ENCODE measurements at regions not wholly inside any gene's neighbourhood (a gene's known extent, or its start where the extent isn't known, plus 50 kb on each side); places are given as distances from the start of the nearest gene placed in this dataset.

DNA sequence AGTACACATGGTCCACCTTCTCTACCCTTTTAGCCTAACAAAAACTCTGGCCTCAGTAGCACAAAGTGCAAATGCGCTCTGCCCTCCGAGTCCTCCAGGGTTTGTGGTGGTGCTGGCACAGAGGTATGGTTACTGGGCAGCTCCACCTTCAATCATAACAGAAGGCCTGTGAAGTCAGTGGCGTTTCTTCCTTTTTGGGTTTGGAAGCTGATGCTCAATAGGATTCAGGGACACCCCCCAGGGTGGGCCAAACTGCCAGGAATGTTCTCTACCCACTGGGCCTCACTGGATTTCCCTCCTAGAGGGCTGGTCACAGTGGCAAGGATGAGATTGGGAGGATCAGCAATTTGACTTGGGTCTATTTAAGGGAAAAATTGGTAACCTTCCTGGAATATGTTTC is 286.1 kb upstream of the FOXQ1 start:
- TF ChIP-seq POLR2A (IDR thresholded peaks at IDR 0.05; ENCODE audit: low read length) (no peak), GATA1 (IDR thresholded peaks at IDR 0.05; ENCODE audit: low read depth, low read length) (no peak)

DNA sequence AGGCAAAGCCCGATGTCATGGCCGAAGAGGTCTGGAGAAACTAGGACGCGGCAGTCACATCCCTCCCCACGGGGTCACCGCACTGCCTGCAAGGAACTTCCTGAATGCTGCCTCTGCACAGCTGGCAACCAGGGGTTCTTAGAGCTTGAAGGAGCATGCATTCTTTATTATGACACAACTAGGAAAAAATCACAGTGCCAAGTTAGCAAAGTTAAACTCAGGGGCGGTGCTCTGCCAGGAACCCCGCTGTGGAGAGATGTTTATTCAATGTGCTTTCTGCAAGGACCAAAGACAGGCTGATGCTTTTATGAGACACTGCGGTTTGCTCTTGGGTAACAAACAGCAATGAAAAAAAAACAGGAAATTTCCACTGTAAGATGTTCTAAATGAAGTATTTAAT is 287.3 kb upstream of the FOXQ1 start:
- no peak for TF ChIP-seq POLR2A (IDR thresholded peaks at IDR 0.05; ENCODE audit: low read length)
- no peak for TF ChIP-seq GATA1 (IDR thresholded peaks at IDR 0.05; ENCODE audit: low read depth, low read length)
- DNase-seq, result no peak

More for the DNA sequence above, 286.1 kb upstream of the FOXQ1 start:
- DNase-seq, result no peak

DNA sequence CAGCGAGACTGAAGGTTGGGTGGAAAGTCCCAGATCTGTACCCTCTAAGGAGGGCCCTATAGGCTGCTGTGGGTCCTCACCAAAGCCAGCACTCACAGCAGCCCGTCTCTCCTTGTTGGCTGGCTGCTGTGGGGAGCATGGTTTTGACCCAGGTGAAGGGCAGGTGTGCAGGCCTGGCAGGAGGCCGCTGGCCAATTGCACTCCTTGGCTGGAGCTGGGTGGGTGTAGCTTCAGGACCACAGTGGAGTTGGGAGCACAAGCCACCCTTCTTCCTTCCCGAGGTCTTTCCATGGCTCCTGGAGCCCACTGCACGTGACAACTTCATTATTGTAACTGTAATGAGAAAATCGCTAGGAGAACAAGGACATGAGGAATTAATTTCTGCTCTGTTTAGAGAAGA is 287.7 kb upstream of the FOXQ1 start:
- TF ChIP-seq GATA1 (IDR thresholded peaks at IDR 0.05; ENCODE audit: low read depth, low read length), result no peak
- no peak for TF ChIP-seq POLR2A (IDR thresholded peaks at IDR 0.05; ENCODE audit: low read length)
- no peak for DNase-seq

DNA sequence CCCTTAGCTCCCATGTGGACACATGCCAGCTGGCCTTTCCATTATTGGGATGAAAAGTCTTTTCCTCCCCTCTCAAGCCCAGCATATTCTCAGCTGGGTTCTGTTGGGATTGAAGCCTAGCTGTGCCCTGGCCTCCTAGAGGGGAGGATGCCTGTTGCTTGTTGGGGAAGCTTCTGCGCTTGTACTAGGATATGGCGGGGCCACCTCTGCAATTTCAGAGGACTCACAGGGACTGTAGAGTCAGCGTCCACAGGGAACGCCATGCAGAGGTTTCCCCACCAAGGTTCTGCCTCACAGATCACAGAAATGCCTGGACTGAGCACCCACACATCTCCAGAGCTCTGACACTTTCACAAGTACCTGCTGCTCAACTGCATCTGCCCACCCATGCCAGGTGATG is 288.7 kb upstream of the FOXQ1 start:
- DNase-seq, result no peak
- TF ChIP-seq GATA1 (IDR thresholded peaks at IDR 0.05; ENCODE audit: low read depth, low read length) (no peak), POLR2A (IDR thresholded peaks at IDR 0.05; ENCODE audit: low read length) (no peak)

DNA sequence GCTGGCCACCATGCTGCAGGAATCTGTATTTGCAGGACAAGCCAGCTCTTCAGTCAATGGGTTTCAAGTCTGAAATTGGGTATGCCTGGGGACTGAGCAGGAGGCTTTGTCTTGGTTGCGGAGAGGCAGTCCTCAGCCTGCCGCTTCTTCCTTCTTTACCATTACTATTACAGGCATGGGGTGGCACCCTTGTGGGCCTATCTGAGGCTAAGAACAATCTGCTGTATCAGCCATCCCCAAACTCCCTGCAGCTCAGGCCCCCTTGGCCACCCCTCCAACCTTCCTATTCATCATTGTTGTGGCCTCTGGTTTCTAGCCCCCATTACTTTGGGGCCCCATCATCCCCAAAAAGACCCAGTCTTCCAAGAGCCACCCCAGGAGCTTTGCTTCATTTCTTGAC is 289.2 kb upstream of the FOXQ1 start:
- TF ChIP-seq GATA1 (IDR thresholded peaks at IDR 0.05; ENCODE audit: low read depth, low read length), result no peak
- TF ChIP-seq POLR2A (IDR thresholded peaks at IDR 0.05; ENCODE audit: low read length), result no peak
- DNase-seq, result no peak

DNA sequence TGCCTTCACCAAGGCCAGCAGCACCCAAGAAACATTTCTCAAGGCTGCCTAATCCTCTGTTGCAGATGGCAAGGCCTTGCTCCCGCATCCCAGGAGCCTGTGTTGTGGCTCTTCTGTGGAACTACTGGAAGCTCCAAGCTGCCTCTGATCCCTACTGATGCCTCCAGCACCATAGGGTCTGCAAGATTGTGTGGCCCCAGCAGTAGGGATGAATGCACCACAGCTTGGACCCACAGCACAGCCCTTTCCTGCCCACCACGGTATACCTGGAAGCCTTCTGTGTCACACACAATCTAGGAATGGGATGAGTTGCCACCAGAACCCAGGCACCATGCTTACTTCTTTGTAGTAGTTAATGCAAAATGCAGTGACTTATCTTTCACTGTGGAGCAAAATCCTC is 291.1 kb upstream of the FOXQ1 start:
- TF ChIP-seq POLR2A (IDR thresholded peaks at IDR 0.05; ENCODE audit: low read length) (no peak), GATA1 (IDR thresholded peaks at IDR 0.05; ENCODE audit: low read depth, low read length) (no peak)

DNA sequence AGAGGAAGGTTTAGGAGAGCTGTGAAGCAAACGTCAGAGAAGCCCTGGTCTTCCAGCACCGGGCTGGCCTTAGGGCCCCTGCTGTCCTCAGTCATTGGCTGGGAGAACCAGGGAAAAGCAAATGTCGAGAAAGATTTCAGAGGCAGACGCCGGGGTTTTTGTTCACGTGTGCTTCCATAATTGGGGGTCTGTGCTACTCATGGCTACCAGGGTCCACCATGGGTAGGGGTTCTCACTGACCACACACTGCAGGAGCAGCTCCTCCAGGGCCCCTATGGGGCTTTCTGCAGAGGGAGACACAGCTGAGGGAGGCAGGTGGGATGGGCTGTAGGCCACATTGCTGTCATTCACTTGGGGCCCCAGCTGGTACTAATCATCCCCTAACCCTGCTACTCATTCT is 291.8 kb upstream of the FOXQ1 start:
- DNase-seq, result no peak
- no peak for TF ChIP-seq POLR2A (IDR thresholded peaks at IDR 0.05; ENCODE audit: low read length)
- TF ChIP-seq GATA1 (IDR thresholded peaks at IDR 0.05; ENCODE audit: low read depth, low read length), result no peak

More for the DNA sequence above, 291.1 kb upstream of the FOXQ1 start:
- DNase-seq, result no peak

DNA sequence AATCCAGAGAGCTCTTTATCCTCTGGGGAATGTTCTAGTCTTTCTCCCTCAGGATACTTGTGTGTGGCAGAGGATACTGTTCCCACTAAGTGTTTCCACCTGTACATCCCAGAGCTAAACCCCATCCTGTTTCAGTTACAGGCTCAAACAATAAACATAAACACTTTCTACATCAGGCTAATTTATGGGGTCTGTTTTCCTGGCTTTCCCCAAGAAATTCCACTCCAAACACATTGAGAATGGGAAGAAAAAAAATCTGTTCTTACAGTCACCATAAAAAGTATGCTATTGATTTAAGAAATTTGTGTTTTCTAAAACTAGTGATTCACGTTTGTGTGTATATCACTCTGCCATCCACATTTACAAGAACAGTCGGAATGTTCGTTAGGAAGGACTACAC is 293.9 kb upstream of the FOXQ1 start:
- TF ChIP-seq GATA1 (IDR thresholded peaks at IDR 0.05; ENCODE audit: low read depth, low read length) (no peak), POLR2A (IDR thresholded peaks at IDR 0.05; ENCODE audit: low read length) (no peak)

DNA sequence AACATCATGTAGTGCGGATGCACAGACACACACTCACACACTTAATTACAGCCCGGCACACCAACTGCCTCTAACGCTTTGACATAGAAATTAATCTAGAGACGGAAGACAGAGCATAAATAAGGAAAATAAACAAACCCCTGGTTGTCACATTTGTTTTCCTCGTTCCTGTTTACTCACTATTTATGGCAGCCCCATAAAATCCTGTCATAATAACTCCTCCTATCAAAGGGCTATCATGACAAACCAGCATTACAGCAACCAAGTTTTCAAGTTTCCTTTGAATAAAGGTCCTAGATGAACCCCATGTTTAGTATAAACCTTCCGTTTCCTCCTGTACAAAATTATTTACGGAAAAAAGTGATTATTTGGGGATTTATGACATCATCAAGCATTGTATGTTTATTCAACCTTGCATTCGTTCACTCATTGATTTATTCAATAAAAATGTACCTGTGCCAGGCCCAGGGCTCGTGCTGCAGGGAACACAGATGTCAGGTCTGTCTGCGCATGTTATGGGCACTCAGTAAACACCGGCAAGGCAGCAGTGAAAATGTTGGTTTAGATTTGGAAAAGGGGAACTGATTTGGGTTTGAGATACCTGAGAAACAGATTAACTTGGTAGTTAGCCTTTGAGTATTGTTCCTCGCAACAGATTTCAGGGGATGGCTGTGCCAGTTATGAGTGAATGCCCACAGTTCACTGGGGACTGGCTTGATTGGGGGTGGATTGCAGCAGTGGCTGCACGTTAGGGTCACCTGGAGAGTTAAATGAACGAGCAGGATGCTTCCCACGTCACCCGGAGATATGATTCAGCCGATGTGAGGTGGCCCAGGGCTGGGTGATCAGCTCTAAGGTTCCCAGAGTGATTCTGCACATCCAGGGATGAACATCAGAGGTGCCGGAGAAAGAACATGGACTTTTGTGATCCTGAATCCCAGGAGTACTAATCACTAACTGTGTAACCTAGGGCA is 295.3 kb upstream of the FOXQ1 start:
- TF ChIP-seq POLR2A (IDR thresholded peaks at IDR 0.05; ENCODE audit: low read length) (no peak), GATA1 (IDR thresholded peaks at IDR 0.05; ENCODE audit: low read depth, low read length) (no peak)
- no peak for DNase-seq

More for the DNA sequence above, 293.9 kb upstream of the FOXQ1 start:
- DNase-seq, result no peak

DNA sequence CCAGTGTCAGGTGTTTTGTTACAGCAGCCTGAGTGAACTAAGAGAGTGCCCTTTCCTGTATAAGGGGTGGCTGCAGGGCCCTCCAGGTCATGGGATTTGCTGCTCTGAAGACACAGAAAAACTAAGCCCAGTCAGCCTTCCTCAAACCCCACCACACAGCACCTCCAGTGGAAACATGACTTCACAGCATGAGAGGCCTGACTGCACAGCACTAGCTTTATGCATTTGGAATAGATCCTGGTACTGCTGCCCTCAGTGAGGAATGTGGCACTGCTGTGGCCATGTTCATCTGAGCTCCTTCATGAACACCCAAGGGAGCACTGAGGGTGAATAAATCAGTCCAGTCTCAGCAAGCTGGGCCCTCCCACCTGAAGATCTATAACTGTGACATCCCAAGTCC is 296.1 kb upstream of the FOXQ1 start:
- no peak for DNase-seq
- TF ChIP-seq GATA1 (IDR thresholded peaks at IDR 0.05; ENCODE audit: low read depth, low read length) (no peak), POLR2A (IDR thresholded peaks at IDR 0.05; ENCODE audit: low read length) (no peak)

DNA sequence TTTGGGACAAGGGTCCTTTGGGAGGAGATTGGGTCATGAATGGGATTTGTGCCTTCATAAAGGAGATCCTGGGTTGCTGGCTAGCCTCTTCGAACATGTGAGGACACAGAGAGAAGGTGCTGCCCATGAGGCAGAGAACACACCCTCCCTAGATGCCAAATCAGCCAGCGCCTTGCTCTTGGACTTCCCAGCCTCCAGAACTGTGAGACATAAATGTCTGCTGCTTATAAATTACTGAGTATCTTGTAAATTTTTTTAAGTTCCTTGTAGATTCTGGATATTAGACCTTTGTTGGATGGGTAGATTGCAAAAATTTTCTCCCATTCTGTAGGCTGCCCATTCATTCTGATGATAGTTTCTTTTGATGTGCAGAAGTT is 297.5 kb upstream of the FOXQ1 start:
- TF ChIP-seq POLR2A (IDR thresholded peaks at IDR 0.05; ENCODE audit: low read length) (no peak), GATA1 (IDR thresholded peaks at IDR 0.05; ENCODE audit: low read depth, low read length) (no peak)
- no peak for DNase-seq

DNA sequence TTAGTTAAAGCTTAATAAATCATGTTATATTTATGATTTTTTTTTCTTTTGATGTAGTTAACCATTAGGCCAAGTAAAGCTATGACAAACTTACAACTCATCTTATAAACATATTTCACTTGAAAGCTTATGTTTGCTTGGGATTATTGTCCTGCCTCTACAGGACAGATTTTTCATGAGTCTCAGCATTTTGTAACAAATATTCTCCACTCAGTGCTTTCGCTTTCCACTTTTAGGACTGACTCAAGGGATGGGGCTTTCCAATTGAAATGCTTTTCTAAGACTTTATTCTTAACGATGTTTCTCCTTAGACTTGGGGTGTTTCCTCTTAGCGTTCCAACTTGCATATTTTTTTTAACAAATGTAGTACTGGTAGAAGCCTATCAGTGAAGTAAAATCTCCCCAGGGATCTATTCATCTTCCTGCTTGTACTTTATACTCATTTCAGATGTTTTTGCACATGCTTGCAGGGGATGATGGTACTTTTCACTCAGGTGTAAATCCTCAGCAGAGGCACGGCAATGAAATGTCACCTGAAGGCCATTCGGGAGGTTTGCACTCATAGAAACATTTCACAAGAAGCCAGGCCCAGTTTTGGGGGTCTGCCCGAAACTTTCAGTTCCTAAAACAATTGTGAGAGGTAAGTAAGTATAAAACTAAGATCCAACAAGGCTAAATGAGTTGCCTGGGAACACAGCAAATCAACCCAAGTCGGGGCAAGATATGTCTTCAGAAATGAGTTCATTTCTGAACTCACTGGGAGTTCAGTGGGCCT is 298.1 kb upstream of the FOXQ1 start:
- TF ChIP-seq POLR2A (IDR thresholded peaks at IDR 0.05; ENCODE audit: low read length) (no peak), GATA1 (IDR thresholded peaks at IDR 0.05; ENCODE audit: low read depth, low read length) (no peak)
- DNase-seq, result no peak

DNA sequence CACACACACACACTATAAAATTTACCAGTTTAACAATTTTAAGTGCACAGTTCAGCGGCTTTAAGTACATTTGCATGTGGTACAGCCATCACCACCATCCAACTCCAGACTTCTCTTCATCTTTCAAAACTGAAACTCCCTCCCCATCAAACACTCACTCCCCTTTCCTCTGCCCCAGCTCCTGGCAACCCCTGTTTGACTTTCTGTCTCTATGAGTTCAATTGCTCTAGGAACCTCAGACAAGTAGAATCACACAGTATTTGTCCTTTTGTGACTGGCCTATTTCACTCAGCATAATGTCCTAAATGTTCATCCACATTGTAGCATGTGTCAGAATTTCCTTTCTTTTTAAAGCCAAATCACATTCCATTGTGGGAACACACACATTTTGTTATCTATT is 302.8 kb upstream of the FOXQ1 start:
- DNase-seq, result no peak
- TF ChIP-seq POLR2A (IDR thresholded peaks at IDR 0.05; ENCODE audit: low read length) (no peak), GATA1 (IDR thresholded peaks at IDR 0.05; ENCODE audit: low read depth, low read length) (no peak)

DNA sequence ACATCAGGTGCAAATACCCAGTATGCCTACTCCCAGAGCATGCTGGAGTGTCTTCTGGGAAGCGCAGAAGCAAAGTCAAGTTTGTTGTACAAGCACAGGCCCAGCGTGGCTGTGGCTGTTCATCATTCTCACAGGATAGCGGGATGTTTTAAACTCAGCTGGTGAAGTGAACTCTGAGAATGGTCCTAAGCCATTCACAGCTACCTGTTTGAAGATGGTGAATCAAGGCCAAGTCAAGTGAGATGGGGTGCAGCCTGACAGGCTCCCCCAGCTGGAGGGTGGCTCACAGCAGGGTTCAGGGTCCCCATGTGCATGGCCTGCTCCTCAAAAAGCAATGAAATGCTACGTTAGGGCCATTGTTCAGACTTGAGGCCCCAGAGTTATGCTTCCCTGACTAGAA is 304.7 kb upstream of the FOXQ1 start:
- no peak for DNase-seq
- no peak for TF ChIP-seq GATA1 (IDR thresholded peaks at IDR 0.05; ENCODE audit: low read depth, low read length)
- no peak for TF ChIP-seq POLR2A (IDR thresholded peaks at IDR 0.05; ENCODE audit: low read length)
